Epithelial cell of esophagus (primary cell): ENCODE measurements at regions not wholly inside any gene's neighbourhood (a gene's known extent, or its start where the extent isn't known, plus 50 kb on each side); places are given as distances from the start of the nearest gene placed in this dataset.

ENCODE experiments used
- DNase-seq: peaks from one replicate; pipeline ENCODE4 v3.0.0; 2010; ENCODE audit warnings: low read depth
- H3K4me3 ChIP-seq: 2 replicates; pipeline ENCODE4 v1.5.1; 2011; ENCODE audit warnings: mild to moderate bottlenecking, low read length, control low read depth
- CTCF ChIP-seq: IDR thresholded peaks from 2 replicates; pipeline ENCODE4 v1.5.1; 2011; ENCODE audit warnings: low read depth, mild to moderate bottlenecking, low read length, control low read depth, inconsistent platforms; ENCODE audit not compliant: insufficient read depth; ENCODE audit errors: missing control alignments

- H3K4me3 ChIP-seq: no peak overlapping the region
- no peak for TF ChIP-seq CTCF
These were observed 130.9 kb downstream of the HTR1A start for GRCh38 chr5:63831381-63831780.

GRCh38 chr5:63825984-63826383 is 136.3 kb downstream of the HTR1A start:
- no peak for DNase-seq
- TF ChIP-seq CTCF: no peak

More at GRCh38 chr5:63831381-63831780, 130.9 kb downstream of the HTR1A start:
- DNase-seq: peak; percentile 89

GRCh38 chr5:63823583-63823982 is 138.7 kb downstream of the HTR1A start:
- no peak for TF ChIP-seq CTCF
- no peak for DNase-seq
- H3K4me3 ChIP-seq: no peak overlapping the region

More at GRCh38 chr5:63825984-63826383, 136.3 kb downstream of the HTR1A start:
- H3K4me3 ChIP-seq: no peak overlapping the region

GRCh38 chr5:63822614-63823013 is 139.6 kb downstream of the HTR1A start:
- TF ChIP-seq CTCF: no peak
- peak; percentile 2 for DNase-seq

GRCh38 chr5:63820577-63820976 is 141.7 kb downstream of the HTR1A start:
- no peak for DNase-seq
- TF ChIP-seq CTCF: no peak
- H3K4me3 ChIP-seq: no peak overlapping the region

More at GRCh38 chr5:63822614-63823013, 139.6 kb downstream of the HTR1A start:
- H3K4me3 ChIP-seq: no peak overlapping the region

- no peak for DNase-seq
- H3K4me3 ChIP-seq: no peak overlapping the region
- TF ChIP-seq CTCF: no peak
These were observed 149.6 kb downstream of the HTR1A start for GRCh38 chr5:63812693-63813092.

- no peak for DNase-seq
- no peak overlapping the region for H3K4me3 ChIP-seq
- TF ChIP-seq CTCF: no peak
These were observed 150.3 kb downstream of the HTR1A start for GRCh38 chr5:63811961-63812360.
